ENCODE measurements at regions not wholly inside any gene's neighbourhood (a gene's known extent, or its start where the extent isn't known, plus 50 kb on each side); places are given as distances from the start of the nearest gene placed in this dataset.

GRCh38 chr12:43132291-43132690, 419.7 kb downstream of the ADAMTS20 start:
- intact Hi-C loops (cut with DNase I), result no loop called here
- no peak for DNase-seq (ENCODE audit: low spot score)

GRCh38 chr12:43131301-43131700, 420.7 kb downstream of the ADAMTS20 start:
- intact Hi-C loops (cut with DNase I), result no loop called here
- no peak for DNase-seq (ENCODE audit: low spot score)

GRCh38 chr12:43127886-43128549, 424.0 kb downstream of the ADAMTS20 start:
- no peak for DNase-seq (ENCODE audit: low spot score)

GRCh38 chr12:43126652-43127375, 425.2 kb downstream of the ADAMTS20 start:
- intact Hi-C loops (cut with DNase I), result no loop called here
- no peak for DNase-seq (ENCODE audit: low spot score)

More at GRCh38 chr12:43127886-43128549, 424.0 kb downstream of the ADAMTS20 start:
- intact Hi-C loops (cut with DNase I), result no loop called here

- no peak for DNase-seq (ENCODE audit: low spot score)
- intact Hi-C loops (cut with DNase I), result no loop called here
These were observed 428.5 kb downstream of the ADAMTS20 start for GRCh38 chr12:43123461-43123860.

GRCh38 chr12:43120150-43120549, 431.9 kb downstream of the ADAMTS20 start:
- intact Hi-C loops (cut with DNase I), result no loop called here
- no peak for DNase-seq (ENCODE audit: low spot score)

GRCh38 chr12:43118881-43119280, 433.1 kb downstream of the ADAMTS20 start:
- DNase-seq (ENCODE audit: low spot score), result no peak
- intact Hi-C loops (cut with DNase I), result no loop called here

GRCh38 chr12:43118234-43118633, 433.8 kb downstream of the ADAMTS20 start:
- no peak for DNase-seq (ENCODE audit: low spot score)
- intact Hi-C loops (cut with DNase I), result no loop called here

GRCh38 chr12:43117226-43117930, 434.6 kb downstream of the ADAMTS20 start:
- intact Hi-C loops (cut with DNase I), result no loop called here
- DNase-seq (ENCODE audit: low spot score), result no peak

- intact Hi-C loops (cut with DNase I), result no loop called here
- no peak for DNase-seq (ENCODE audit: low spot score)
These were observed 436.4 kb downstream of the ADAMTS20 start for GRCh38 chr12:43115441-43116160.

- DNase-seq (ENCODE audit: low spot score), result no peak
- intact Hi-C loops (cut with DNase I), result no loop called here
These were observed 437.7 kb downstream of the ADAMTS20 start for GRCh38 chr12:43114316-43114715.

GRCh38 chr12:43113616-43114015, 438.4 kb downstream of the ADAMTS20 start:
- no peak for DNase-seq (ENCODE audit: low spot score)
- intact Hi-C loops (cut with DNase I), result no loop called here

- DNase-seq (ENCODE audit: low spot score), result no peak
- intact Hi-C loops (cut with DNase I), result no loop called here
These were observed 438.9 kb downstream of the ADAMTS20 start for GRCh38 chr12:43113135-43113534.

- intact Hi-C loops (cut with DNase I), result no loop called here
- no peak for DNase-seq (ENCODE audit: low spot score)
These were observed 439.7 kb downstream of the ADAMTS20 start for GRCh38 chr12:43112101-43112920.

- intact Hi-C loops (cut with DNase I), result no loop called here
- no peak for DNase-seq (ENCODE audit: low spot score)
These were observed 440.4 kb downstream of the ADAMTS20 start for GRCh38 chr12:43111608-43112007.

GRCh38 chr12:43109631-43110345, 442.2 kb downstream of the ADAMTS20 start:
- intact Hi-C loops (cut with DNase I), result no loop called here

GRCh38 chr12:43108656-43109055, 443.3 kb downstream of the ADAMTS20 start:
- DNase-seq (ENCODE audit: low spot score), result no peak
- intact Hi-C loops (cut with DNase I), result no loop called here

More at GRCh38 chr12:43109631-43110345, 442.2 kb downstream of the ADAMTS20 start:
- DNase-seq (ENCODE audit: low spot score), result no peak

GRCh38 chr12:43107026-43107775, 444.8 kb downstream of the ADAMTS20 start:
- intact Hi-C loops (cut with DNase I), result no loop called here
- DNase-seq (ENCODE audit: low spot score), result no peak

Measured in posterior vena cava (tissue), 2 donors.